ENCODE measurements at regions not wholly inside any gene's neighbourhood (a gene's known extent, or its start where the extent isn't known, plus 50 kb on each side); places are given as distances from the start of the nearest gene placed in this dataset.

DNA sequence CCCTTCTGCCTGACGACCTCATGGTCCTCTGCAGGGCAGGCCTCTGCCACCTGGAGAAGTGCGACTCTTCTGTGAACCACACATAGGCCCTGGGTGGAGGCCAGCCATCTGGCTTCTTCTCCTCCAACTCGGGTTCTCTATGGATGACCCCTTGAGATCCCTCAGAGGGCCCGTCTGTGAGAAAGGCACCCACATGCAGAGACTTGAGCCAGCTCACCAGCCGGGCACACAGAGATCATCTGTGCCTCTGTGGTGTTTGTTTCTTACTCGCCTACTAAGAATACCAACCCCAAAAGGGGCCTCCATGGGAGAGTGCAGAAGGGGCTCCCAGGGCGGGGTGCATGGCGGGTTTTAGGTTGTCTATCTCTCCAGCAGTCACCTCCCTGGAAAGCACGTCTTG, 176.5 kb upstream of the SALL3 start:
- TF ChIP-seq POLR2A (IDR thresholded peaks at IDR 0.05; ENCODE audit: low read depth, low read length): no peak
- TF ChIP-seq POLR2AphosphoS5 (IDR thresholded peaks at IDR 0.05; ENCODE audit: low read depth, low read length): no peak
- no peak for TF ChIP-seq TAF1 (IDR thresholded peaks at IDR 0.05; ENCODE audit: borderline replicate concordance, low read depth, low read length)

Data from GM12892 (cell line).